HT1080 (cell line): ENCODE measurements at regions not wholly inside any gene's neighbourhood (a gene's known extent, or its start where the extent isn't known, plus 50 kb on each side); places are given as distances from the start of the nearest gene placed in this dataset.

Source experiments
- DNase-seq: peaks from one replicate; pipeline ENCODE4 v3.0.0-alpha.2; 2015; ENCODE audit warnings: low read depth

GRCh38 chr21:41075656-41076055, 92.3 kb upstream of the BACE2 start:
- DNase-seq = no peak

GRCh38 chr21:41076064-41076463, 91.9 kb upstream of the BACE2 start:
- DNase-seq = no peak

- no peak for DNase-seq
Observed at GRCh38 chr21:41079159-41079558, 88.8 kb upstream of the BACE2 start.

GRCh38 chr21:41080485-41081121, 87.4 kb upstream of the BACE2 start:
- no peak for DNase-seq

GRCh38 chr21:41086569-41086968, 81.4 kb upstream of the BACE2 start:
- DNase-seq = no peak

- DNase-seq = no peak
Observed at GRCh38 chr21:41090981-41091380, 77.0 kb upstream of the BACE2 start.

GRCh38 chr21:41091616-41092015, 76.3 kb upstream of the BACE2 start:
- no peak for DNase-seq

- DNase-seq = no peak
Observed at GRCh38 chr21:41092312-41092711, 75.6 kb upstream of the BACE2 start.

GRCh38 chr21:41095983-41096382, 72.0 kb upstream of the BACE2 start:
- no peak for DNase-seq

- no peak for DNase-seq
Observed at GRCh38 chr21:41098076-41098475, 69.9 kb upstream of the BACE2 start.

GRCh38 chr21:41098481-41099042, 69.4 kb upstream of the BACE2 start:
- no peak for DNase-seq

- no peak for DNase-seq
Observed at GRCh38 chr21:41100826-41101550, 67.0 kb upstream of the BACE2 start.

- no peak for DNase-seq
Observed at GRCh38 chr21:41102281-41102680, 65.7 kb upstream of the BACE2 start.

- no peak for DNase-seq
Observed at GRCh38 chr21:41107602-41108001, 60.4 kb upstream of the BACE2 start.

- no peak for DNase-seq
Observed at GRCh38 chr21:41108668-41109585, 59.0 kb upstream of the BACE2 start.

- no peak for DNase-seq
Observed at GRCh38 chr21:41110161-41110560, 57.8 kb upstream of the BACE2 start.

GRCh38 chr21:41110664-41111063, 57.3 kb upstream of the BACE2 start:
- DNase-seq = no peak

- DNase-seq = no peak
Observed at GRCh38 chr21:41111681-41112080, 56.3 kb upstream of the BACE2 start.

GRCh38 chr21:41112740-41113692, 54.9 kb upstream of the BACE2 start:
- DNase-seq = peak; percentile 95

GRCh38 chr21:41115851-41116250, 52.1 kb upstream of the BACE2 start:
- no peak for DNase-seq
